ENCODE measurements at regions not wholly inside any gene's neighbourhood (a gene's known extent, or its start where the extent isn't known, plus 50 kb on each side); places are given as distances from the start of the nearest gene placed in this dataset.

DNA sequence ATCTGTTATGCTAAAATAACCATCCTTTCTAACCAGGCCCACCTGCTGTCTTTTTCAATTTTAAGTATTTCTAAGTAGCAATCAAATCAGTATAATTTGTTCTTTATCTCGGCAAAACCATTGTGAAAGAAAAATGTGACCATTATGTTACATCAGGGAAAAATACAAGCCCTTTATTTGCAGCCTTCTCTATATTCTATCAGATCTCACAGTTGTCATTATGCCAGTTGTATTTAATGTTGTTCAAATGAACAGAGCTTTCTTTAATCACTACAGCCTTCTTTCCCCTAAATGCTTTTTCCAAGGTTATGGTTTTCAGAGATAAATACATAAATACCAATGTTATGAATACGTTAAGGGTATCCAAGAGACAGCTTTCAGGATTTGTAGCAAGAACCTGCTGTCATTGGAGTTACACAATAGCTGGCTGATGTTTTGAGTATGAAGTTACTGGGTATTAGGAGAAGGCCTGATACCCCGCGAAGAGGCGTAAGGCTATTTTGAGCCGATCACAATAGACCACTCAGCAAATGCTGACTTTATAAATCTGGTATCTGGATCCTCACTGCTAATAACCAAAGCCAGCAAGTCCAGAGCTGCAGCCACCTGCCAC, 406.3 kb downstream of the CADM1 start:
- TF ChIP-seq, protein P1, sequence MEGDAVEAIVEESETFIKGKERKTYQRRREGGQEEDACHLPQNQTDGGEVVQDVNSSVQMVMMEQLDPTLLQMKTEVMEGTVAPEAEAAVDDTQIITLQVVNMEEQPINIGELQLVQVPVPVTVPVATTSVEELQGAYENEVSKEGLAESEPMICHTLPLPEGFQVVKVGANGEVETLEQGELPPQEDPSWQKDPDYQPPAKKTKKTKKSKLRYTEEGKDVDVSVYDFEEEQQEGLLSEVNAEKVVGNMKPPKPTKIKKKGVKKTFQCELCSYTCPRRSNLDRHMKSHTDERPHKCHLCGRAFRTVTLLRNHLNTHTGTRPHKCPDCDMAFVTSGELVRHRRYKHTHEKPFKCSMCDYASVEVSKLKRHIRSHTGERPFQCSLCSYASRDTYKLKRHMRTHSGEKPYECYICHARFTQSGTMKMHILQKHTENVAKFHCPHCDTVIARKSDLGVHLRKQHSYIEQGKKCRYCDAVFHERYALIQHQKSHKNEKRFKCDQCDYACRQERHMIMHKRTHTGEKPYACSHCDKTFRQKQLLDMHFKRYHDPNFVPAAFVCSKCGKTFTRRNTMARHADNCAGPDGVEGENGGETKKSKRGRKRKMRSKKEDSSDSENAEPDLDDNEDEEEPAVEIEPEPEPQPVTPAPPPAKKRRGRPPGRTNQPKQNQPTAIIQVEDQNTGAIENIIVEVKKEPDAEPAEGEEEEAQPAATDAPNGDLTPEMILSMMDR (IDR thresholded peaks at IDR 0.05): no peak
- no peak for TF ChIP-seq POLR2A (IDR thresholded peaks at IDR 0.05)

Data from breast epithelium (tissue), 3 donors.